DOHH2 (cell line): ENCODE measurements at regions not wholly inside any gene's neighbourhood (a gene's known extent, or its start where the extent isn't known, plus 50 kb on each side); places are given as distances from the start of the nearest gene placed in this dataset.
"Not testable (repeated sequence)": the region's sequence is repeated elsewhere in the genome, so short reads cannot be mapped to it uniquely, and the experiment has no call there.

Experiments used
- H3F3A ChIP-seq: fragments of 200-600 bp; sonication (generic), shearing (Covaris generic); 2 replicates; pipeline ENCODE4 v1.6.0; 2016; ENCODE audit warnings: antibody characterized with exemption, mild to moderate bottlenecking; ENCODE audit not compliant: control insufficient read depth, insufficient read depth
- H3K27ac ChIP-seq: fragments of 200-600 bp; sonication (generic); 2 replicates; pipeline ENCODE4 v1.5.1; 2014; ENCODE audit warnings: low read depth, mild to moderate bottlenecking, low read length, moderate library complexity
- H3K27me3 ChIP-seq: fragments of 200-600 bp; sonication (generic); 2 replicates; pipeline ENCODE4 v1.6.1; 2014; ENCODE audit warnings: mild to moderate bottlenecking, low read length, mixed read lengths; ENCODE audit not compliant: control insufficient read depth
- H3K36me3 ChIP-seq: fragments of 200-600 bp; sonication (generic); 2 replicates; pipeline ENCODE4 v1.6.1; 2014; ENCODE audit warnings: mild to moderate bottlenecking, low read length, moderate library complexity, mixed read lengths; ENCODE audit not compliant: control insufficient read depth
- H3K4me1 ChIP-seq: fragments of 200-600 bp; sonication (generic); 2 replicates; pipeline ENCODE4 v1.6.1; 2014; ENCODE audit warnings: mild to moderate bottlenecking, low read length, mixed read lengths; ENCODE audit not compliant: control insufficient read depth
- H3K4me2 ChIP-seq: fragments of 200-600 bp; sonication (generic); 2 replicates; pipeline ENCODE4 v1.6.0; 2014; ENCODE audit warnings: mild to moderate bottlenecking, low read length, moderate library complexity
- H3K4me3 ChIP-seq: fragments of 200-600 bp; sonication (generic); 2 replicates; pipeline ENCODE4 v1.5.1; 2014; ENCODE audit warnings: mild to moderate bottlenecking, low read length, mixed read lengths
- H3K79me2 ChIP-seq: fragments of 200-600 bp; sonication (generic); 2 replicates; pipeline ENCODE4 v1.6.1; 2014; ENCODE audit warnings: mild to moderate bottlenecking, low read length, mixed read lengths; ENCODE audit not compliant: control insufficient read depth
- H3K9me2 ChIP-seq: fragments of 200-600 bp; sonication (generic); replicated peaks from 2 replicates; pipeline ENCODE4 v1.6.1; 2014; ENCODE audit warnings: mild to moderate bottlenecking, low read length, mixed read lengths; ENCODE audit not compliant: control insufficient read depth
- H3K9me3 ChIP-seq: fragments of 200-600 bp; sonication (generic); 2 replicates; pipeline ENCODE4 v1.6.1; 2014; ENCODE audit warnings: antibody characterized with exemption, low read length, mixed read lengths; ENCODE audit not compliant: control insufficient read depth, insufficient read depth
- H4K20me1 ChIP-seq: fragments of 200-600 bp; sonication (generic); 2 replicates; pipeline ENCODE4 v1.6.0; 2014; ENCODE audit warnings: low read depth, mild to moderate bottlenecking, antibody characterized with exemption, low read length, moderate library complexity; ENCODE audit not compliant: control insufficient read depth, insufficient read depth
- EZH2phosphoT487 ChIP-seq: fragments of 200-600 bp; sonication (generic); IDR thresholded peaks from 2 replicates; pipeline ENCODE4 v1.6.1; 2017; ENCODE audit warnings: borderline replicate concordance, mild to moderate bottlenecking, antibody characterized with exemption, low read length, moderate library complexity, mixed read lengths
- TF ChIP-seq, protein P1 (sequence below): fragments of 200-600 bp; sonication (generic); IDR thresholded peaks from one replicate; pipeline ENCODE4 v1.5.1; 2014; ENCODE audit warnings: antibody characterized with exemption, mild to moderate bottlenecking, low read depth, low read length; ENCODE audit not compliant: poor library complexity, severe bottlenecking

- no peaks in the 10 kb centered on the region for H4K20me1 ChIP-seq
- H3K4me2 ChIP-seq: no peak overlapping the region
- H3K9me3 ChIP-seq: peaks cover 3% of the 10 kb centered on the region; the same call in 1 of the 2 replicates
- H3K27ac ChIP-seq: no peak overlapping the region
- H3K79me2 ChIP-seq: no peaks in the 10 kb centered on the region
- 0 out of 2 replicates have a peak, but pooled peaks cover 3% of the 10 kb centered on the region for H3F3A ChIP-seq
- H3K36me3 ChIP-seq: no peaks in the 10 kb centered on the region
- no peak overlapping the region for H3K4me3 ChIP-seq
- H3K9me2 ChIP-seq: no peaks in the 10 kb centered on the region
- H3K4me1 ChIP-seq: no peaks in the 10 kb centered on the region
- no peaks in the 10 kb centered on the region for H3K27me3 ChIP-seq
- no peak for TF ChIP-seq EZH2phosphoT487
- TF ChIP-seq, protein P1, sequence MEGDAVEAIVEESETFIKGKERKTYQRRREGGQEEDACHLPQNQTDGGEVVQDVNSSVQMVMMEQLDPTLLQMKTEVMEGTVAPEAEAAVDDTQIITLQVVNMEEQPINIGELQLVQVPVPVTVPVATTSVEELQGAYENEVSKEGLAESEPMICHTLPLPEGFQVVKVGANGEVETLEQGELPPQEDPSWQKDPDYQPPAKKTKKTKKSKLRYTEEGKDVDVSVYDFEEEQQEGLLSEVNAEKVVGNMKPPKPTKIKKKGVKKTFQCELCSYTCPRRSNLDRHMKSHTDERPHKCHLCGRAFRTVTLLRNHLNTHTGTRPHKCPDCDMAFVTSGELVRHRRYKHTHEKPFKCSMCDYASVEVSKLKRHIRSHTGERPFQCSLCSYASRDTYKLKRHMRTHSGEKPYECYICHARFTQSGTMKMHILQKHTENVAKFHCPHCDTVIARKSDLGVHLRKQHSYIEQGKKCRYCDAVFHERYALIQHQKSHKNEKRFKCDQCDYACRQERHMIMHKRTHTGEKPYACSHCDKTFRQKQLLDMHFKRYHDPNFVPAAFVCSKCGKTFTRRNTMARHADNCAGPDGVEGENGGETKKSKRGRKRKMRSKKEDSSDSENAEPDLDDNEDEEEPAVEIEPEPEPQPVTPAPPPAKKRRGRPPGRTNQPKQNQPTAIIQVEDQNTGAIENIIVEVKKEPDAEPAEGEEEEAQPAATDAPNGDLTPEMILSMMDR: no peak
Observed at GRCh38 chr7:113013761-113014449, 72.7 kb downstream of the GPR85 start.

DNA sequence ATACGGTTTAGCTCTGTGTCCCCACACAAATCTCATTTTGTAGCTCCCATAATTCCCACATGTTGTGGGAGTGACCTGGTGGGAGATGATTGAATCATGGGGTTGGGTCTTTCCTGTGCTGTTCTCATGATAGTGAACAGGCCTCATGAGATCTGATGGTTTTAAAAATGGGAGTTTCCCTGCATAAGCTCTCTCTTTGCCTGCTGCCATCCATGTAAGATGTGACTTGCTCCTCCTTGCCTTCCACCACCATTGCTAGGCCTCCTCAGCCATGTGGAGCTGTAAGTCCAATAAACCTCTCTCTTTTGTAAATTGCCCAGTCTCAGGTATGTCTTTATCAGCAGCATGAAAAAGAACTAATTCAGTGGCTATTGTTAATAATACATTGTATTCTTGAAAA, 73.8 kb downstream of the GPR85 start:
- not testable (repeated sequence) for H3K4me3 ChIP-seq, H3K9me3 ChIP-seq, H3K4me1 ChIP-seq, H3K27me3 ChIP-seq, H3K9me2 ChIP-seq, H3K27ac ChIP-seq, H3K79me2 ChIP-seq, H3K4me2 ChIP-seq, H4K20me1 ChIP-seq, H3K36me3 ChIP-seq, H3F3A ChIP-seq

DNA sequence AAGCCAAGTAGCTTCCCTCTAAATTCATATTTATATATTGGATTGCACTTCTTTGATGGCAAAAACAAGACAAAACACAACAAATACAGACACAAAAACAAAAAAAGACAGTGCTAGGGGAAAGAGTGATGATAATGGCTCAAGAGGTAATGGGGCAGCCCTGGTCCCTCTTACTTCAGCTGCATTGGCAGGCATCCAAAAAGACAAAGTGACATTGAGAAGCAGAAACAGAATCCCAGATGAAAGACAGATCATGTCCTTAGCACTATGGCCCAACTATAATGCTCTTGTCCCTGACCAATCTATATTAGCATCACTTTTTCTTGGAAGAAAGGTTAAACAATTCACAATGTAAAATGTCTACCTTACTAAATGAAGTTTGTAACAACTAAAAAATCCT, 76.2 kb downstream of the GPR85 start:
- Histone ChIP-seq H3F3A (no peaks in the 10 kb centered on the region), H3K27ac (no peak overlapping the region), H3K9me3 (peaks cover 10% of the 10 kb centered on the region; the same call in 1 of the 2 replicates), H3K4me2 (no peak overlapping the region), H3K4me3 (no peak overlapping the region), H3K4me1 (no peaks in the 10 kb centered on the region), H3K36me3 (no peaks in the 10 kb centered on the region), H3K79me2 (no peaks in the 10 kb centered on the region), H3K9me2 (no peaks in the 10 kb centered on the region), H4K20me1 (no peaks in the 10 kb centered on the region), H3K27me3 (no peaks in the 10 kb centered on the region)
- no peak for TF ChIP-seq EZH2phosphoT487
- TF ChIP-seq, protein P1: no peak

DNA sequence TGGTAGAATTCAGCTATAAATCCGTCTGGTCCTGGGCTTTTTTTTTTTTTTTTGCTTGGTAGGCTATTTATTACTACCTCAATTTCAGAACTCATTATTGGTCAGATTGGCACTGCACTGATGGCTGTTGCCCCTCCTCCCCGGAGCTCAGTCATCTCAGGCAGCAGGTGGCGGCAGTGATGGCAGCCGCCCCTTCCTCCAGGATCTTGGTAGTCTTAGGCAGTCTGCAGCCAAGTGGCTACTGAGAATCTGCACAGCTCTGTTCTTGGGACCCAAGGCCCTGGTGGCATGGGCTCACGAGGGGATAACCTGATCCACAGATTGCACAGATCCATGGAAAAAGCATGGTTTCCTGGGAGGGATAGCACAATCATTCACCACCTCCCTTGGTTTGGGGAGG, 77.9 kb downstream of the GPR85 start:
- no peak for TF ChIP-seq EZH2phosphoT487
- TF ChIP-seq, protein P1: no peak
- H3K4me1 ChIP-seq: no peaks in the 10 kb centered on the region
- H3K9me3 ChIP-seq: peaks cover 10% of the 10 kb centered on the region; the same call in 1 of the 2 replicates
- H4K20me1 ChIP-seq: no peaks in the 10 kb centered on the region
- H3K4me3 ChIP-seq: no peak overlapping the region
- H3K4me2 ChIP-seq: no peak overlapping the region
- H3K79me2 ChIP-seq: no peaks in the 10 kb centered on the region
- no peaks in the 10 kb centered on the region for H3F3A ChIP-seq
- H3K27me3 ChIP-seq: no peaks in the 10 kb centered on the region
- H3K36me3 ChIP-seq: no peaks in the 10 kb centered on the region
- H3K27ac ChIP-seq: no peak overlapping the region
- H3K9me2 ChIP-seq: no peaks in the 10 kb centered on the region
